Amygdala (tissue), 56 donors: ENCODE measurements at regions not wholly inside any gene's neighbourhood (a gene's known extent, or its start where the extent isn't known, plus 50 kb on each side); places are given as distances from the start of the nearest gene placed in this dataset.

Experiments
- DNase-seq, 56 donors: peaks; one replicate each; lab custom pipeline; 2025; lab: John Stamatoyannopoulos, UW

DNA sequence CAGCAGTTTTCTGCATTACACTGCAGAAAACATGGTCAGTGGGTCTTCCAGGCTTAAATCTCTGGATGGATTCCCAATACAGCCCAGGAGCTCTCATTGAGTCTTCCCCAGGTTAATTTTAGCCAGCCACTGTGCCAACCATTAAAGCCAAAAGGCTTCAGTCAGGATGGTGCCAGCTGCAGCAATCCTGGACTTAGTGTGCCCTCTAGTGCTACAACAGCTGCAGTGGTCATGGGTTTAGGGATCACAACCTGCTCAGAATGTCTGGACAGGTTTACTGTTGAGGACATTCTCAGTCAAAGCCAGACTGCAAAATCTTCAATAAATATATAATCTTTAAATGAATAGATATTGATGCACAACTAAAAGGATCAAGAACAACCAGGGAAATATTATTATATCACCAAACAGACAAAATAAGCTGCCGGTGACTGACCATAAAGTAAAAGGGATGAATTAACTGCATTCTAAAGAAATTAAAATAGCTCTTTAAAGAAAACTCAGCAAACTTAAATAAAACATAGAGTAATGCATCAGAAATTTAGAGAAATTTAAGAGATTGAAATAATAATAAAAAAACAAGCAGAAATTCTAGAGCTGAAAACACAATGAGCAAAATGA, 639.9 kb downstream of the SPOCK3 start:
- peak in 3 of 56 donors; percentile 1 to 6 (median 4) for DNase-seq

DNA sequence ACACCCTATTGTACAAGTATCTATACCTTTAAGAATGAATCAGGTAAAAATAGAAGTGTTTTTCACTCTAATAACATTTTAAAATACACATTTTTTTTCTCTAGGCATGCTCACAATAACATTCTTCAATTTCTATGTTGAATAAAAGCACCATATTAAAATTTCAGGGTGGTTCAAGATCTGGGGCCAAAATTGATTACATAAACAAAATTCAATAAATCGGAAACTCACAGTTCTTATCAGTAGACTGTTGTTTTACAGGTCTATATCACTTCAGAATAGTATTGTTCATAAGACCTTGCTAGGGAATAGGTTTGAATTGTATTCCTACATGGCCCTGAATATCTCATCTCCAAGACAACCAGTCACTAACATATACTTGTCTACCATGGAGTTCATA, 634.0 kb downstream of the SPOCK3 start:
- no peak for DNase-seq

DNA sequence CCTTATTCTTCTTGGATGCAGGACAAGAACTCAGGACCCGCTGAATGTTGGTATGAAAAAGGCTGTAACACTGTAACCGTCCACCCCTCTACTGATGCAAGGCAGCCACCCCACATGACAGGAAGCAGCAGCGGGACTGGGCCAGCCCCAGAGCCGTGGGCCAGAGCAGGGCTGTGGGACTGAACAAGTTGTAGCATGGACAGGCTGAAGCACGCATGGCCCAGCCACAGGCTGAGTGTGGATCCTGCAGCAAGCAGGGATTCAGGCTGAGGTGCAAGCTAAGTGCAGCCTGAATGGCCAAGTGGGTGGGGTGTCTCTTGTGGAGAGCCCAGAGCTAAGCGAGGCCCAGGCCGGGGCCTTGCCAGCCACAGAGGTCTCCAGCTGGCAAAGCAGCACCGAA, 632.2 kb downstream of the SPOCK3 start:
- DNase-seq, result no peak

DNA sequence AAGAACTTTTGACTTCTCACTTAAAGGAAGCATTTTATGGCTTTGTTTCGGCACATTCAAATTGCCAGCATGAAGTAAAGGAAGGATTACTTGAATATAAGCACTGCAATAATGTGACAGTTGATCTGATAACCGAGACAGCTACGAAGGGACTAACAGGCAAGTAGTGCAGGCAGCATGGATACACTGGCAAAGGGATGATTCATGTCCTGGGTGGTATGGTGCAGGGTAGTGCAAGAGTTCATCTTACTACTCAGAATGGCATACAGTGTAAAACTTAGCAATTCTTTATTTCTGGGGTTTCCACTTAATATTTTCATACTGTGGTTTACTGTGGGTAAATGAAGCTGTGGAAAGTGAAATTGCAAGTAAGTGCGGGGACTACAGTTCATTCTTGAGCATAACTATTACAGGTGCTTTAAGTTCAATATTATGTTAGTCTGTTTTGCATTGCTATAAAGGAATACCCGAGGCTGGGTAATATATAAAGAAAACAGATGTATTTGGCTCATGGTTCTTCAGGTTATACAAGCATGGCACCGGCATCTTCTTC, 611.8 kb downstream of the SPOCK3 start:
- no peak for DNase-seq

DNA sequence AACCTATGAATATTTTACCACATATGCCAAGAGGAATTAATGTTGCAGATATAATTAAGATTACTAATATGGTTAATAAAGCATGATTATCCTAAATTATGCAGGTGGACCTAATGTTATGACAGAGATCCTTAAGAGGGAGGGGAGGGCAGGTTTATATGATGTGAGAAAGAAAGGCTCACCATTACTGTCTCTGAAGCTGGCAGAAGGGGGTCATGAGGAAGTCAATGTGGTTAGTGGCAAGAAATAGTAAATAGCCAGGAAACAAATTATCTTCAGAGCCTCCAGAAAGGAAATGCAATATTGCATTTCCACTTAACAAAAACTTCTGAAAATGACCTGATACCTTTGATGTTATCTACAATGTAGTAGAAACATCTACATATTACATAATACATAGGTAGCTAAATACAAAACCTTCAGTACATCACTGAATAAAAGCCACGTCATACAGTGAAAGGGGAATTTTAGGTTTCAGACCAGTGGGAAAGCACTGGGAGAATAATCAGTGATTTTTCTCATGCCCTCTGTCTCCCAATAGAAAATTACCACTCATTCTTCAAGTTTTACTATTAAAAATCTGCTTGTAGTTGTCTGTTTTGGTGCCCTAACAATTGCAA, 609.2 kb downstream of the SPOCK3 start:
- no peak for DNase-seq

DNA sequence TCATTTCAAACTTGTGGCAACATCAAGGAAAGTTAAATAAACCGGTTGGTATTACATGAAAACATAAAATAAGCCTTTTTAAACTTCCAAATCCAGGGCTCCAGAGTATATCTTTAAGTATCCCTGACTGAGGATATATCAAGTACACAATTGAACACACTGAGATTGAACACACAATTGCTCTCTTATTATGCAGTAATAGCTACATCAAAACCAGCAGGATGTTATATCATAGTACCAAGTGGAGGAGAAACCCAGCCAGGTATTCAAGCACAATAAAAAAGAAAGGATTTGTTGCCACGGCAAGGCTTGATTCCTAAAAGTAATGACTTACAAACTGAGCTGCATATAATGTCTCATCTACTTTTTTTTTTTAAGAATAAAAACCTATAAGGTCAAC, 605.8 kb downstream of the SPOCK3 start:
- DNase-seq, result no peak

DNA sequence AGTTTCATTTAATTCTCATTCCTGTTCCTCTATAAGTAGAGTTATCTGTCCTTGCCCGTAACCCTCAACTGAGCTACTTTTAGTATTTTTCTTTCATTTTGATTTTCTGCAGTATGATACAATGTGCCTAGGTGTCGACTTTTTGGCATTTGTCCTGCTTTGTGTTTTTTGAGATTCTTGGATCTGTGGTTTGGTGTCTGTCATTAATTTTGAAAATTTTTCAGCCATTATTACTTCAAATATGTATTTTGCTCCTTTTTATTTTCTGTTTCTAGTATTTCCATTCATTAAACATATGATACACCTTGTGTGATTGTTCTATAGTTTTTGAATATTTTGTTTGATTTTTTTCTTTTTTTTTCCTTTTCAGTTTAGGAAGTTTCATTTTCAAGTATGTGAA, 598.9 kb downstream of the SPOCK3 start:
- no peak for DNase-seq

DNA sequence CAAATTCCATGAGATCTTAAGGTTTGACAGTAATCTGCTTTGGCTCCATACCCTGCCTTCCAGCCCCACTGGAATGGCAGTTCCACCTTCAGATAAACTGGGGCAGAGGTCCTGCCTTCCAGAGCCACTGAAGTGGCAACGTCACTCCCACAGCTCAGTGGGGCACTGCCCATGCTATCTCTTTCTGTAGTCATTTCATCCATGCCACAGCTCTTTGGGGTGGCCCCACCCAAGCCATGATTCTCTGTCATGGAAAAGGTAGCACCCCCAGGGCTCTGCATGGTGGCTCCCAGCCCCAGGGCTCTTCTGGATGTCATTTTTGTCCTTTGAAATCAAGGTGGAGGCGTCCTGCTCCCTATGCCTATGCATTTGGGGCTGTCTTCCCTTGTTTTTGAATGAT, 596.5 kb downstream of the SPOCK3 start:
- no peak for DNase-seq

DNA sequence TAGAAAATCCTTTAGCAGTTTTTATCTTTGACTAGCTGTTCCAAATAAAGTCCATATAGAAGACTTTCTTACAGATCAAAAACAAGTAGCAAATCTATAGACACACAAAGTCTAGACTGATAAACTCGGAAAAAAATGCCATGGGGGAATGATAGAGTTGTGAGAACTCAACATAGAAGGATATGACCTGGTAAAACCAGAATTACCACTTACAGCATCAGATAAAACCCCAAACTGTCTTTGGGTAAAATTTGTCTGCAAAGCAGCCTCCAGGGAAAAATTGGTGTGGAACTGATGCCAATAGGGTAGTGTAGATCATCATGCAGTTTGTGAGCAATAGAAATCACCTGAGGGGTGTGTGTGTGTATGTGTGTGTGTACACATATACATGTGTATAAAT, 579.1 kb downstream of the SPOCK3 start:
- DNase-seq, result no peak

DNA sequence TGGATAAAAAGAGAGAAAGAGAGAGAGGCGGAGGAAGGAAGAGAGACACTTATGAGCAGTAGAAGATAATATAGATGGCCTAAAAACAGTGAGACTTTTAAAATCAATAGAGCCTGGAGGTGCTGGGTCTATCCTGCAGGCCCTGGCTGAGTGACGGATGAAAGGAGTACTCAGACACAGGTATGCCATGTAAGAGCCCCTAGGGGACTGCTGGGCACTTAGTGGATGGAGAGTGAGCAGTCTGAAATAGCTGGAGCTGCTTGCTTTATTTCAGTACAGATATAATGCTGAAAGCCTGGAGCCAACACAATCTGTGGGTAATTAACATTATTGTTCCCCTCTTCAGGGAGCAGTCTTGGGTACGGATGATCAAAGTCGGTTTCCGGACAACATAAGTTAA, 578.6 kb downstream of the SPOCK3 start:
- DNase-seq, result no peak

DNA sequence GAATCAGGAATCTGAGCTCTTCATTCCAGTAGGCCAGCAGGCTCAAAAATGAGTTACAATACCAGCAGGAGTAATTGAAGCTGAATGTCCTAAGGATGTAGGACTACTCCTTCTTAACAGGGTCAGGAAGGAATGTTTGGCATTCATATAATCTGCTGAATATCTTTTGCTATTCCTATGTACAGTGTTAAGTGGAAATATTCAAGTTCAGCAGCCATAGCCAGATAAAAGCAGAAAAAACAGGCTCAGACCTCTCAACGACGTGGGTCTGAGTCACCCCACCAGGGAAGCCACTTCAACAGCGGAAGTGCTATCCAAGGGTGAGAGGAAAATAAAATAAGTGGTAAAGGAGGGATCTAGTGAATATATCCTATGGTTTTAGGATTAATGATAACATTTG, 577.0 kb downstream of the SPOCK3 start:
- DNase-seq, result no peak

DNA sequence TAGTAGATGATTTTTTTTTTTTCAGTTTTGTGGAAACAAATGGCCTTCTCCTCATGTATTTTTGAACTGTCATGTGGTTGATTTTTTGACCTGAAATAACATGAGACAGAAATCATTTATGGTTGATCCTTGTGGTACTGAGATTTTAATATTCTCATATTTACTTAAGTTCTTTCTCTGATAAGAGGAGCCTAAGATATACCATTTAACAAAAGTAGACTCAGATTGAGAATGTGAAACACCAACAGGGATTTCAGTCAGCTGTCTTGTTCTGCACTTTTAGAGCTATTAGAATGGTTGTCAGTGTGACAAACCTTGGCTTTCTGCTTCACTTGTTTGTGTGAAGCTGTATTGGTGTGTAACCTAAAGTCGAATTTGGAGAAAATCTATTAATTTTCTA, 575.7 kb downstream of the SPOCK3 start:
- DNase-seq, result no peak

DNA sequence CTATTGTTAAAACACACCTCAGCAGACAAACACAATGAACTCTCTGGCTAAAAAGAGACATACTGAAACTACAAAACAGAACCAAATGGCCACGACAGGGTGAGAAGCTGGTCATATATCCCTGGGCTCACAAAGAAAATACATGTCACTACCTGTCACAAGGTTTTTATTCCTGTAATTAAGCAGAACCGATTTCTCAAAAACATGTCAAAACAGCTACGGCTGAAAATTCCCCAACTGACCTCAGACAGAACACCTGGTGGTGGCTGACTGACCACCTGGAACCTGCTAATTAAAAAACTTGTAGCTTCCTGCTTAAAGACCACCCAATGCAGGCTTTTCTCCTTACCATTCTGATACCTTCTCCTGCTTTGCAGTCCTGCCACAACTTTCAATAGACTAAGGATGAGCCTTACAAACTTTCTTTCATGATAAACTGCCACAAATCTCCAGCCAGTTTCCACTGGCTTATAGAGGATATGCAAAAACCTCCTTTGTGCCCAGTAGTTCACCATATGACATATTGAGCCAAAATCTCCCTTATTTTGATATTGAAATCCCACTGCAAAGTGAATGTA, 571.9 kb downstream of the SPOCK3 start:
- DNase-seq, result no peak

DNA sequence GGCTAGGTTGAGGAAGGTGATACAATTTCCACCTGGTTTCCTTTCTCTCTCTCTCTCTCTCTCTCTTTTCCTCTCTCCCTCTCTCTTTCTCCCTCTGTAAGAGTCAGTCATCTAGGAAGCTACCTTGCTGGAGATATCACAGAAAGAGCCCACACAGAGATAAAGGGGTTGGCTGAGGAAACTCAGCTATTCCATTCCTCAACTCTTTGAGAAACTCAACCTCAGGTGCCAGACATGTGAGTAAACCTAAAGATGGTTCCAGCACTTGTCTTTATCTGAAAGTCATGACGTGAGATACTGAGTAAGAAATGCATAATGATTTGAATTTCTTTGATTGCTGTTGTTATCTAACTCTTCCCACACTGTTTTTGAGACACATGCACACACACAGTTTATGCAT, 564.0 kb downstream of the SPOCK3 start:
- DNase-seq, result no peak

DNA sequence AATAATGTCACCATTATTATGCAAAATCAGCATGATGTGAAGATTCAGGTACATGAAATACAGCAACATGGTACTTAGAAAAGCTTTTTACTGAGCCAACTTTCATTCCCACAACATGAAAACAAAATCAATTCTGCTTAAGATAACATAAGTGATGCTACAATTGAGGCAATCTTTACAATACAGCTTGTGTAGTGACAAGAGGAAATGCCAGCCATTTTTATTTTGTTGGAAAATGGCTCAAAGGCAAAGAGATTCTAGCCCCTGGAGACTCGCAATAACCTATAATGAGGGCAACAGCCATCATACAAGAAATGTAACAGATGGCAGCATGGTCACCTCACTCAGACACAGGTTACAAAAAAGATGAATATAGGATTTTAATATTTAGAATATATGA, 560.4 kb downstream of the SPOCK3 start:
- DNase-seq, result no peak

DNA sequence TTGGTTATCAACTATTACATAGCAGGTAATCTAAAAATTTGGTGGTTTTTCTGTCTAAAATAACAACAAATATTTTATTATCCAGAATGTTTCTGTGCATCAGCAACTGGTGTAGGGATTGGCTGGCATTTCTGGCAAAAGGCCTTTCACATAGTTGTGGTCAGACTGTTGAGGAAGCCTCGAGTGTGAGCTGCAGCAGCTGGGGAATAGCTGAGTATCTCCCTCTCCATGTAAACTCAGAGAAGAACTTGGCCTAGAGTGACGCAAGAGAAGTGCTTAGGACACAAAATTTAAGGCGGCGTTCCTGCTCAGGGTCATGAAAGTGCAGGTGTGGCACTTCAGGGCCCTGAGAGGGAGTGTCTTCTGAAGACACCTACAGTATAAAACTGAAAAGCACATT, 558.9 kb downstream of the SPOCK3 start:
- no peak for DNase-seq

DNA sequence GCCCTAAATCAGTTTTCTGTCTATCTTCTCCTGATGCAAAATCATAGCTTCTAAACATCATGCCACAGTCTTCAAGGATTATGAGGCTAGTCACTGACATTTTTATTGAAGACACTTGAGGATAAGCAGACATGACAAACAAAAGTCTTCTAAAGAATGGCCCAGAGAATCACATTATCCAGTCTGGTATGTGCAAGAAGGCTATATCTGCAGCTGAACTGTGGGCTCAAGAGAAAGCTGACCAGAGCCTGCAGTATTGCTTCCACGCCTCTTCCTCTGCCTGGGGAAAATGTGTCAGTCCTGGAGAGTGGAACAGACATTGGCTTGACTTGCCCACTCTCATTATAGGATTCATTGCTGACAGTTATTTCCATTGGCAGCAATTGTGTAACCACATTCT, 553.5 kb downstream of the SPOCK3 start:
- no peak for DNase-seq

DNA sequence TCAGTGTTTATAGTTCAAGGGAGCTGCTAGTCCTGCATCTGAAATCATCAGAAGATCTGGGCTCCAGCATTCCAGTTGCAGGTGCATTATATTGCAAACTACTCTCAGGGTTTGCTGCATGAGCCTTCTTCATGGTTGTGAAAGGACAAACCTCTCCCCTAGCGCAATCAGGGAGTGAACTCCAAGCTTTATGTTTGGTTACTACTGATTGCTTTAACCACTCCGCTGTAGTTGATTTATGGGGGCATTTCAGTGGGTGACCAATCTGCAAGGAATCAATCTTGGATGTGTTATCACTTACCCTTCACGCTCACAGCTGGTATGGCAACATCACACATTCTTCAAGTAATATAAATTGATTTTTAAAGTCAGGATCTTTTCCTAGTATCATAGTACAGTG, 552.1 kb downstream of the SPOCK3 start:
- DNase-seq, result no peak
